ENCODE measurements at regions not wholly inside any gene's neighbourhood (a gene's known extent, or its start where the extent isn't known, plus 50 kb on each side); places are given as distances from the start of the nearest gene placed in this dataset.
A peak's percentile ranks its signal among the peaks of the same experiment; 100 is the strongest.

DNA sequence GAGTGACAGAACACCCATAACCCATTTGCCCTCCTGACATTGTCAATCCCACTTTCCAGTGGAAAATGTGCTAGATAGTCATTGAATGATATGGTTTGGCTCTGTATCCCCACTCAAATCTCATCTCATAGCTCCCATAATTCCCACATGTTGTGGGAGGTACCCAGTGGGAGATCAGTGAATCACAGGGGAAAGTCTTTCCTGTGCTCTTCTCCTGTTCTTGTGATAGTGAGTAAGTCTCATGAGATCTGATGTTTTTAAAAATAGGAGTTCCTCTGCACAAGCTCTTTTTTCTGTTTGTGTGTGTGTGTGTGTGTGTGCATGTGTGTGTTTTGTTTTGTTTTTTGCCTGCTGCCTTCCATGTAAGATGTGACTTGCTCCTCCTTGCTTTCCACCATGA lies 191.7 kb downstream of the ARRDC4 start:
- no peak overlapping the region for H2AFZ ChIP-seq (ENCODE audit: low read length)
- peaks cover 65% of the 10 kb centered on the region for H3K4me1 ChIP-seq (ENCODE audit: insufficient read depth, low read length, poor library complexity, severe bottlenecking)
- H3K79me2 ChIP-seq (ENCODE audit: insufficient read depth, low read length) = no peaks in the 10 kb centered on the region
- 0 out of 2 replicates have a peak, but pooled peaks cover 11% of the 10 kb centered on the region for H3K9me3 ChIP-seq (ENCODE audit: insufficient read depth, low read depth, low read length)
- H4K20me1 ChIP-seq (ENCODE audit: insufficient read depth, low read length, poor library complexity, severe bottlenecking) = no peaks in the 10 kb centered on the region
- no peaks in the 10 kb centered on the region for H3K36me3 ChIP-seq (ENCODE audit: insufficient read depth, low read length)
- TF ChIP-seq EZH2phosphoT487 (IDR thresholded peaks at IDR 0.05; ENCODE audit: borderline replicate concordance) = no peak
- TF ChIP-seq, protein P1, sequence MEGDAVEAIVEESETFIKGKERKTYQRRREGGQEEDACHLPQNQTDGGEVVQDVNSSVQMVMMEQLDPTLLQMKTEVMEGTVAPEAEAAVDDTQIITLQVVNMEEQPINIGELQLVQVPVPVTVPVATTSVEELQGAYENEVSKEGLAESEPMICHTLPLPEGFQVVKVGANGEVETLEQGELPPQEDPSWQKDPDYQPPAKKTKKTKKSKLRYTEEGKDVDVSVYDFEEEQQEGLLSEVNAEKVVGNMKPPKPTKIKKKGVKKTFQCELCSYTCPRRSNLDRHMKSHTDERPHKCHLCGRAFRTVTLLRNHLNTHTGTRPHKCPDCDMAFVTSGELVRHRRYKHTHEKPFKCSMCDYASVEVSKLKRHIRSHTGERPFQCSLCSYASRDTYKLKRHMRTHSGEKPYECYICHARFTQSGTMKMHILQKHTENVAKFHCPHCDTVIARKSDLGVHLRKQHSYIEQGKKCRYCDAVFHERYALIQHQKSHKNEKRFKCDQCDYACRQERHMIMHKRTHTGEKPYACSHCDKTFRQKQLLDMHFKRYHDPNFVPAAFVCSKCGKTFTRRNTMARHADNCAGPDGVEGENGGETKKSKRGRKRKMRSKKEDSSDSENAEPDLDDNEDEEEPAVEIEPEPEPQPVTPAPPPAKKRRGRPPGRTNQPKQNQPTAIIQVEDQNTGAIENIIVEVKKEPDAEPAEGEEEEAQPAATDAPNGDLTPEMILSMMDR (conservative IDR thresholded peaks at IDR 0.05; ENCODE audit: low read length) = no peak
- no peak overlapping the region for H3K9ac ChIP-seq (ENCODE audit: low read depth, low read length, poor library complexity, severe bottlenecking)
- H3K9me2 ChIP-seq (replicated peaks; ENCODE audit: low read depth, low read length) = no peaks in the 10 kb centered on the region
- no peaks in the 10 kb centered on the region for H3F3A ChIP-seq (ENCODE audit: low read depth)
- H3K4me2 ChIP-seq (ENCODE audit: low read depth, low read length, poor library complexity, severe bottlenecking) = no peak overlapping the region
- no peaks in the 10 kb centered on the region for H3K27me3 ChIP-seq (ENCODE audit: insufficient read depth, low read length, poor library complexity, severe bottlenecking)
- H3K4me3 ChIP-seq (ENCODE audit: low read length, poor library complexity, severe bottlenecking) = no peak overlapping the region

DNA sequence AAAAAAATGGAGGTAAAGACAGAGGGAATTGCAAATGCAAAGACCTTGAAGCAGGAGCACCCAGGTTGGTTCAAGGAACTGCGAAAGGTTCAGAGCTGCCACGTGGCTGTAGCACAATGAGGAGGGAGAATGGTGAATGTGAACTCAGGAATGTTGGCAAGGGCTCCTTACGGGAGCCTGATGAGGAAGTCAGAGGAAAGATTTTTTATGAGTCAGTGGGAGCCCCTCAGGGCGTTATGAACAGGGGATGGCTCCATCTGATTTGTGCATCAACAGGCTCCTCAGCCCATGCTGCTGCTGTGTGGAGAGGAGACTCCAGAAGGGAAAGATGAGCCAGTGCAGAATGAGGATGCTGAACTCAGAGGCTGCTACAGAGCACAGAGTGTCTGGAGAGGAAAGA lies 194.4 kb downstream of the ARRDC4 start:
- no peaks in the 10 kb centered on the region for H3K79me2 ChIP-seq (ENCODE audit: insufficient read depth, low read length)
- no peak overlapping the region for H2AFZ ChIP-seq (ENCODE audit: low read length)
- H3K4me1 ChIP-seq (ENCODE audit: insufficient read depth, low read length, poor library complexity, severe bottlenecking) = peaks cover 69% of the 10 kb centered on the region

DNA sequence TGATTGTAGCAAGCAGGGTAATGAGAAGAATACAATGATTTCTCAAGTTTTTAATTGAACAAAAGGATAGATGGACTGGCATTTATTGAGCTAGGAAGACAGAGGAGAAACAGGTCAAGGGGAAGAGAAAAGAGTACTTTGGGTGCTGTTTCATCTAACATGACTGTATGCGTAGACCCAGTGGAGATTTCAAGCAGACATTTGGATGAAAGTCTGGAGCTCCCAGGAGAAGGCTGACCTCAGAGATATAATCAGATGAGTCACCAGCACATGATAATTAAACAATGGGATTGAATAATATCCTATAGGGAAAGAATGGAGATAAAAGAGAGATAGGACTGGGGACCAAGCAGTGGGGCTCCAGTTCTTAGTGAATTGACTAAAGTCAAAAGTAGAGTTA lies 194.9 kb downstream of the ARRDC4 start:
- no peak overlapping the region for H3K4me3 ChIP-seq (ENCODE audit: low read length, poor library complexity, severe bottlenecking)
- TF ChIP-seq, protein P1 (conservative IDR thresholded peaks at IDR 0.05; ENCODE audit: low read length) = no peak
- no peak for TF ChIP-seq EZH2phosphoT487 (IDR thresholded peaks at IDR 0.05; ENCODE audit: borderline replicate concordance)
- peaks cover 67% of the 10 kb centered on the region for H3K4me1 ChIP-seq (ENCODE audit: insufficient read depth, low read length, poor library complexity, severe bottlenecking)
- no peaks in the 10 kb centered on the region for H4K20me1 ChIP-seq (ENCODE audit: insufficient read depth, low read length, poor library complexity, severe bottlenecking)
- H3K27me3 ChIP-seq (ENCODE audit: insufficient read depth, low read length, poor library complexity, severe bottlenecking) = no peaks in the 10 kb centered on the region
- H3K9ac ChIP-seq (ENCODE audit: low read depth, low read length, poor library complexity, severe bottlenecking) = no peak overlapping the region
- no peaks in the 10 kb centered on the region for H3F3A ChIP-seq (ENCODE audit: low read depth)
- no peak overlapping the region for H3K4me2 ChIP-seq (ENCODE audit: low read depth, low read length, poor library complexity, severe bottlenecking)
- H2AFZ ChIP-seq (ENCODE audit: low read length) = 0 out of 2 replicates have a peak overlapping the region, but pooled peaks have one; percentile 35
- H3K9me2 ChIP-seq (replicated peaks; ENCODE audit: low read depth, low read length) = no peaks in the 10 kb centered on the region
- no peaks in the 10 kb centered on the region for H3K79me2 ChIP-seq (ENCODE audit: insufficient read depth, low read length)
- H3K9me3 ChIP-seq (ENCODE audit: insufficient read depth, low read depth, low read length) = 0 out of 2 replicates have a peak, but pooled peaks cover 11% of the 10 kb centered on the region
- H3K36me3 ChIP-seq (ENCODE audit: insufficient read depth, low read length) = no peaks in the 10 kb centered on the region

More for the DNA sequence above, 194.4 kb downstream of the ARRDC4 start:
- H3K27me3 ChIP-seq (ENCODE audit: insufficient read depth, low read length, poor library complexity, severe bottlenecking) = no peaks in the 10 kb centered on the region
- no peaks in the 10 kb centered on the region for H3K9me2 ChIP-seq (replicated peaks; ENCODE audit: low read depth, low read length)
- H3K4me2 ChIP-seq (ENCODE audit: low read depth, low read length, poor library complexity, severe bottlenecking) = no peak overlapping the region
- H3F3A ChIP-seq (ENCODE audit: low read depth) = no peaks in the 10 kb centered on the region
- H4K20me1 ChIP-seq (ENCODE audit: insufficient read depth, low read length, poor library complexity, severe bottlenecking) = no peaks in the 10 kb centered on the region
- no peak overlapping the region for H3K4me3 ChIP-seq (ENCODE audit: low read length, poor library complexity, severe bottlenecking)
- 0 out of 2 replicates have a peak, but pooled peaks cover 11% of the 10 kb centered on the region for H3K9me3 ChIP-seq (ENCODE audit: insufficient read depth, low read depth, low read length)
- no peak overlapping the region for H3K9ac ChIP-seq (ENCODE audit: low read depth, low read length, poor library complexity, severe bottlenecking)
- H3K36me3 ChIP-seq (ENCODE audit: insufficient read depth, low read length) = no peaks in the 10 kb centered on the region
- no peak for TF ChIP-seq EZH2phosphoT487 (IDR thresholded peaks at IDR 0.05; ENCODE audit: borderline replicate concordance)
- TF ChIP-seq, protein P1 (conservative IDR thresholded peaks at IDR 0.05; ENCODE audit: low read length) = no peak

All from Loucy (cell line).